ENCODE measurements at regions not wholly inside any gene's neighbourhood (a gene's known extent, or its start where the extent isn't known, plus 50 kb on each side); places are given as distances from the start of the nearest gene placed in this dataset.

- TF ChIP-seq, protein P1, sequence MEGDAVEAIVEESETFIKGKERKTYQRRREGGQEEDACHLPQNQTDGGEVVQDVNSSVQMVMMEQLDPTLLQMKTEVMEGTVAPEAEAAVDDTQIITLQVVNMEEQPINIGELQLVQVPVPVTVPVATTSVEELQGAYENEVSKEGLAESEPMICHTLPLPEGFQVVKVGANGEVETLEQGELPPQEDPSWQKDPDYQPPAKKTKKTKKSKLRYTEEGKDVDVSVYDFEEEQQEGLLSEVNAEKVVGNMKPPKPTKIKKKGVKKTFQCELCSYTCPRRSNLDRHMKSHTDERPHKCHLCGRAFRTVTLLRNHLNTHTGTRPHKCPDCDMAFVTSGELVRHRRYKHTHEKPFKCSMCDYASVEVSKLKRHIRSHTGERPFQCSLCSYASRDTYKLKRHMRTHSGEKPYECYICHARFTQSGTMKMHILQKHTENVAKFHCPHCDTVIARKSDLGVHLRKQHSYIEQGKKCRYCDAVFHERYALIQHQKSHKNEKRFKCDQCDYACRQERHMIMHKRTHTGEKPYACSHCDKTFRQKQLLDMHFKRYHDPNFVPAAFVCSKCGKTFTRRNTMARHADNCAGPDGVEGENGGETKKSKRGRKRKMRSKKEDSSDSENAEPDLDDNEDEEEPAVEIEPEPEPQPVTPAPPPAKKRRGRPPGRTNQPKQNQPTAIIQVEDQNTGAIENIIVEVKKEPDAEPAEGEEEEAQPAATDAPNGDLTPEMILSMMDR (IDR thresholded peaks at IDR 0.05; ENCODE audit: control insufficient read depth, insufficient read depth, low read depth, low read length, missing control alignments), result no peak
- no peak overlapping the region for H3K4me3 ChIP-seq (ENCODE audit: control insufficient read depth, low read depth, low read length)
- DNase-seq (ENCODE audit: low read depth), result no peak
Measured at GRCh38 chr3:35883929-35884328, 244.6 kb downstream of the ARPP21 start.

DNA sequence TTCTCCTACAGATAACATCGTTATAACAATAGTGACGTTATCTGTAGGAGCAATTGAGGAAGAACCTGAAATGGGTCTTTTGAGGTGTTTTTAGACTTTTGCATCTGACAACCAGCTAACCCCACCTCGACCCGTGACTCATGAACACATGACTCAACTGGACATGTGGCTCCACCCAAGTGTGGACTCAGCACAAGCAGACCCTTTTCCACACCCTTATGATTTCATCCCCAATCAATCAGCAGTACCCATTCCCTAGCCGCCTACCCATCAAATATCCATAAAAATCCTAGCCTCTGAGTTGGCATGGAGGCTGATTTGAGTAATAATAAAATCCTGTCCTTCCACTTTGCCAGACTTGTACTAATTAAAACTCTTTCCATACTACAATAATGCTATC lies 255.4 kb downstream of the ARPP21 start:
- TF ChIP-seq, protein P1 (IDR thresholded peaks at IDR 0.05; ENCODE audit: control insufficient read depth, insufficient read depth, low read depth, low read length, missing control alignments), result no peak

GRCh38 chr3:35899245-35899644 lies 259.9 kb downstream of the ARPP21 start:
- TF ChIP-seq, protein P1 (IDR thresholded peaks at IDR 0.05; ENCODE audit: control insufficient read depth, insufficient read depth, low read depth, low read length, missing control alignments), result no peak
- DNase-seq (ENCODE audit: low read depth), result no peak
- no peak overlapping the region for H3K4me3 ChIP-seq (ENCODE audit: control insufficient read depth, low read depth, low read length)

More for the DNA sequence above, 255.4 kb downstream of the ARPP21 start:
- no peak for DNase-seq (ENCODE audit: low read depth)
- H3K4me3 ChIP-seq (ENCODE audit: control insufficient read depth, low read depth, low read length), result no peak overlapping the region

DNA sequence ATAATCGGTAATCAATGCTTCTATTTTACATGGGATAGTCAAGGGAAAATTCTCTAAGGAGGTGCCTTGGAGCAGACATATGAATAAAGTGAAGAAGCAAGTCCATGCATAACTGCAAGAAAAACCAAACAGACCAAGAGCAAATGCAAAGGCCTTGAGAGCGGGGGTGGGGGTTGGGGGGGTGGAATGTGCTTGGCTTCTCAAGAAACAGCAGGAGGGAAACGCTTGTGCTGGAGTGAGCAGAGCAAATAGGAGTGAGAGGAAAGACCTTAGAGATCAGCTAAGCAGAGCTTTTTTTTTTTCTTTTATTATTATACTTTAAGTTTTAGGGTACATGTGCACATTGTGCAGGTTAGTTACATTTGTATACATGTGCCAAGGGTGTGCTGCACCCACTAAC lies 260.8 kb downstream of the ARPP21 start:
- no peak for DNase-seq (ENCODE audit: low read depth)
- TF ChIP-seq, protein P1 (IDR thresholded peaks at IDR 0.05; ENCODE audit: control insufficient read depth, insufficient read depth, low read depth, low read length, missing control alignments), result no peak
- no peak overlapping the region for H3K4me3 ChIP-seq (ENCODE audit: control insufficient read depth, low read depth, low read length)

DNA sequence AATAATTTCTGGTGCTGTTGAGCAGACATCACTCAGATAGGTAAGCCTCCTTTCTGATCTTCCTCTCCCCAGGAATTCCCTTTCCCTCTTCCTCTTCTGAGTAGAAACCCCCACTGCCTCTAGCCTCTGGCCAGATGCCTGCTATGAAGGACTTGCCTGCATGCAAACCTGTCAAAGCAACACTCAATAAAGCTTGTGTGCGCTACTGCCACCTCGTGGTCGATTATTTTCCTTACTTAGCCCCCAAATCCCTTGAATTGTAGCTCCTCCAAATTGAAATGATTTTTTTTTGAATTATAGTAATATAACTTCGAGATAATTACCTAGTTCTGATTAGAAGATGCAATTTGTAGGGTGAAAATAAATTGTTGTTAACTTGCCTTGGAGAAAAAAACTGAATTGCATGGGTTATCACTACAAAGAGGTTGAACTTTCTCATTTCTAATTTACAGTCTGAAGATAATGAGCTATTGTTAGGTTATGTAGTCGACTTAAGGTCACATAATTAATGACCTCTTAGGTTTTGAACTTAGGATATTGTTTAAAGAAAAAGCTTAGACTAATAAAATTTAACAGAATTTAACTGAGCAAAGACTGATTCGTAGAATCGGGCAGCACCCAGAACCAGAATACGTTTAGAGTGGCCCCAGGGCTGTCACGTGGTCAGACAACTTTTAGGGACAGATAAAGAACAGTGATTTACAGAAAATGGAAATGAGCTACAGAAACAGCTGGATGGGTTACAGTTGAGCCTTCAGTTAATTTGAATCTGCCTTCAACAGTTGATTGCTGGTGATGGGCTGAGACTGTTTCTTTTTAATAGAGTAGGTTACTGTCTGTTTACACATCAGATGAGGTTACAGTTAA lies 269.3 kb downstream of the ARPP21 start:
- TF ChIP-seq, protein P1 (IDR thresholded peaks at IDR 0.05; ENCODE audit: control insufficient read depth, insufficient read depth, low read depth, low read length, missing control alignments), result peak; percentile 72
- no peak overlapping the region for H3K4me3 ChIP-seq (ENCODE audit: control insufficient read depth, low read depth, low read length)
- DNase-seq (ENCODE audit: low read depth), result peak; percentile 40

DNA sequence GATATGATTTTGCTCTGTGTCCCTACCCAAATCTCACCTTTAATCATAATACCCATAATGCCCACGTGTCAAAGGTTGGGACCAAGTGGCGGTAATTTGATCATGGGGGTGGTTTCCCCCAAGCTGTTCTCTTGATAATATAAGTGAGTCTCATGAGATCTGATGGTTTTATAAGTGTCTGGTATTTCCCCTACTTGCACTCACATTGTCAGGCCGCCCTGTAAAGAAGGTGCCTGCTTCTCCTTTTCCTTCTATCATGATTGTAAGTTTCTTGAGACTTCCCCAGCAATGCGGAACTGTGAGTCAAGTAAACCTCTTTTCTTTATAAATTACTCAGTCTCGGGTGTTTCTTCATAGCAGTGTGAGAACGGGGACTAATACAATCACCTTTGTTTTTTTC lies 279.8 kb downstream of the ARPP21 start:
- no peak for DNase-seq (ENCODE audit: low read depth)
- no peak overlapping the region for H3K4me3 ChIP-seq (ENCODE audit: control insufficient read depth, low read depth, low read length)
- TF ChIP-seq, protein P1 (IDR thresholded peaks at IDR 0.05; ENCODE audit: control insufficient read depth, insufficient read depth, low read depth, low read length, missing control alignments), result no peak
